A549 (cell line): ENCODE measurements at regions not wholly inside any gene's neighbourhood (a gene's known extent, or its start where the extent isn't known, plus 50 kb on each side); places are given as distances from the start of the nearest gene placed in this dataset.

Experiments used
- ATAC-seq, 2 experiments: fragments of 200-7000 bp in 1 of 2; fragments of >200 bp in 1 of 2; cut with Nextera tagmentation in 1 of 2; cut with Tn5 transposase in 1 of 2; 3 replicates each; pipeline versions ENCODE4 v1.8.0 to v1.9.1; 2018 to 2020; ENCODE audit warnings: mild to moderate bottlenecking in 1 of 2, moderate library complexity in 1 of 2
- CTCF ChIA-PET: fragments of 300-600 bp; sonication (Branson Sonifier 250); formaldehyde crosslinking; extraction: SDS; loops from one replicate; lab custom pipeline; 2021; ENCODE audit warnings: antibody characterized with exemption, inconsistent platforms; lab: Yijun Ruan, JAX
- POLR2A ChIA-PET: fragments of 350-600 bp; formaldehyde crosslinking; extraction: SDS; loops from one replicate; lab custom pipeline; 2021; ENCODE audit warnings: antibody characterized with exemption, inconsistent platforms; lab: Yijun Ruan, JAX
- DNase-seq, 2 experiments: peaks; one replicate each; pipeline versions ENCODE4 v3.0.0 to v3.0.0-alpha.2; 2011 to 2016; ENCODE audit warnings: low read depth in 1 of 2, low spot score in 1 of 2
- FAIRE-seq: peaks from 2 replicates; lab custom pipeline; 2011; peaks lifted over from hg19 to GRCh38; lab: Jason Lieb, UNC
- H3K27ac ChIP-seq, 2 experiments: fragments of >200 bp; sonication (Bioruptor Twin); formaldehyde crosslinking; 3 replicates each; pipeline ENCODE4 v1.5.1; 2016 to 2017
- H3K4me1 ChIP-seq: fragments of >200 bp; sonication (Bioruptor Twin); formaldehyde crosslinking; 3 replicates; pipeline ENCODE4 v1.6.1; 2016
- H3K4me2 ChIP-seq: fragments of >200 bp; sonication (Bioruptor Twin); formaldehyde crosslinking; 3 replicates; pipeline ENCODE4 v1.6.1; 2016
- H3K4me3 ChIP-seq: fragments of >200 bp; sonication (Bioruptor Twin); formaldehyde crosslinking; 3 replicates; pipeline ENCODE4 v1.5.1; 2016
- H3K9me3 ChIP-seq: fragments of >200 bp; sonication (Bioruptor Twin); formaldehyde crosslinking; 3 replicates; pipeline ENCODE4 v1.6.1; 2016
- CBX2 ChIP-seq: fragments of 200-600 bp; sonication (generic); IDR thresholded peaks from 2 replicates; pipeline ENCODE4 v1.6.1; 2016; ENCODE audit warnings: low read depth, mild to moderate bottlenecking, borderline replicate concordance
- CBX8 ChIP-seq: fragments of 200-600 bp; sonication (generic); IDR thresholded peaks from 2 replicates; pipeline ENCODE4 v1.6.1; 2016
- EHF ChIP-seq: fragments of 250-450 bp; sonication (Bioruptor Pico); IDR thresholded peaks from 2 replicates; pipeline ENCODE4 v1.5.0; 2020; ENCODE audit warnings: mild to moderate bottlenecking
- EP300 ChIP-seq, 2 experiments: fragments of >200 bp; sonication (Bioruptor Twin); formaldehyde crosslinking; IDR thresholded peaks; 2 replicates in 1 of 2; 3 replicates in 1 of 2; pipeline ENCODE4 v1.6.1; 2016 to 2017
- FOSL2 ChIP-seq, 2 experiments: fragments of 450-650 bp in 1 of 2; fragments of >200 bp in 1 of 2; sonication (Bioruptor Twin) in 1 of 2; formaldehyde crosslinking; IDR thresholded peaks; 2 replicates each; pipeline versions ENCODE4 v1.5.0 to v1.6.1; 2016 to 2020; ENCODE audit warnings: mild to moderate bottlenecking in 1 of 2, moderate library complexity in 1 of 2
- GATA3 ChIP-seq: IDR thresholded peaks from 2 replicates; pipeline ENCODE4 v1.6.1; 2012; ENCODE audit warnings: borderline replicate concordance
- JUN ChIP-seq, 2 experiments: fragments of >200 bp; sonication (Bioruptor Twin); formaldehyde crosslinking; IDR thresholded peaks; 2 replicates in 1 of 2; 3 replicates in 1 of 2; pipeline ENCODE4 v1.6.1; 2016 to 2017
- JUNB ChIP-seq: fragments of >200 bp; sonication (Bioruptor Twin); formaldehyde crosslinking; IDR thresholded peaks from 2 replicates; pipeline ENCODE4 v1.6.1; 2016
- MAFK ChIP-seq: fragments of 450-650 bp; IDR thresholded peaks from 2 replicates; pipeline ENCODE4 v1.6.1; 2014; ENCODE audit not compliant: partially characterized antibody
- MAZ ChIP-seq: fragments of 150-350 bp; IDR thresholded peaks from 2 replicates; pipeline ENCODE4 v1.6.1; 2014; ENCODE audit warnings: antibody characterized with exemption, low read depth, low read length, borderline replicate concordance
- NFE2L2 ChIP-seq: fragments of 150-350 bp; conservative IDR thresholded peaks from 2 replicates; pipeline ENCODE4 v1.6.1; 2014; ENCODE audit warnings: low read length
- POLR2AphosphoS2 ChIP-seq: conservative IDR thresholded peaks from 2 replicates; pipeline ENCODE4 v1.6.1; 2012; ENCODE audit warnings: low read length, improper control_type of control experiment, inconsistent platforms
- RCOR1 ChIP-seq: fragments of 150-350 bp; IDR thresholded peaks from 2 replicates; pipeline ENCODE4 v1.6.1; 2014; ENCODE audit warnings: antibody characterized with exemption, low read length, low read depth
- RFX5 ChIP-seq: fragments of 450-650 bp; IDR thresholded peaks from 2 replicates; pipeline ENCODE4 v1.7.1; 2014; ENCODE audit warnings: antibody characterized with exemption, mild to moderate bottlenecking, moderate library complexity
- SMC3 ChIP-seq: fragments of >200 bp; sonication (Bioruptor Twin); formaldehyde crosslinking; IDR thresholded peaks from 3 replicates; pipeline ENCODE4 v1.6.1; 2018; ENCODE audit warnings: inconsistent platforms
- TP53 ChIP-seq: fragments of 250-450 bp; sonication (Bioruptor Pico); IDR thresholded peaks from 2 replicates; pipeline ENCODE4 v1.5.0; 2021; ENCODE audit warnings: mild to moderate bottlenecking, moderate library complexity
- WGBS: methylation state at CpG from one replicate; pipeline ENCODE4 v1.1.6; 2017; ENCODE audit errors: missing lambda C conversion rate; 5-methylcytosine and 5-hydroxymethylcytosine counted together
- TF ChIP-seq, protein P1 (sequence below): fragments of >200 bp; sonication (Bioruptor Twin); formaldehyde crosslinking; IDR thresholded peaks from 2 replicates; pipeline ENCODE4 v1.6.1; 2016
- TF ChIP-seq, protein P2 (sequence below): fragments of 250-450 bp; sonication (Bioruptor Pico); IDR thresholded peaks from 2 replicates; pipeline ENCODE4 v1.5.0; 2021; ENCODE audit warnings: mild to moderate bottlenecking, moderate library complexity, borderline replicate concordance
- TF ChIP-seq, protein P3 (sequence below): fragments of >200 bp; sonication (Bioruptor Twin); formaldehyde crosslinking; IDR thresholded peaks from 3 replicates; pipeline ENCODE4 v1.5.1; 2016
- TF ChIP-seq, protein P4 (sequence below): IDR thresholded peaks from 2 replicates; pipeline ENCODE4 v1.6.1; 2012; ENCODE audit warnings: low read depth, borderline replicate concordance
- TF ChIP-seq, protein P5 (sequence below): fragments of 200-600 bp; sonication (generic); IDR thresholded peaks from 2 replicates; pipeline ENCODE4 v1.6.1; 2016; ENCODE audit warnings: antibody characterized with exemption, mild to moderate bottlenecking, moderate library complexity
- TF ChIP-seq, protein P6 (sequence below): fragments of >200 bp; sonication (Bioruptor Twin); formaldehyde crosslinking; IDR thresholded peaks from 3 replicates; pipeline ENCODE4 v1.6.1; 2016

DNA sequence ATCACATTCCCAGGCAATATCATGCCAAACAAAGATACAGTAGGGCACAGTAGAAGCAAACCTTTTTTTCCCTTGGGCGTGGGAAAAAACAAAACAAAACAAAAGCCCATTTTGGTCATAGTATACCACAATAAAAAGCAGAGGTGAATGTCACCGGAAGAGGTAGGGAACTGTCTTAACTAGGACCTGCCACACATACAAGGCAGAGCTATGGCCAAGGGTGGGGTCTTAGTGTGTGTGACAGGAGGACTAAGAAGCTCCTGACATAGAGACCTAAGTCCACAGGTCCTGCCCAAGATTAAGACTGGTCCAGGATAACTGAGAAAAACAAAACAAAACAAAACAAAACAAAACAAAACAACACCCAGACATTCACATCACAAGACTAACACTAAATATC, 441.2 kb upstream of the DSEL start:
- ChIA-PET POLR2A (no interaction called here), CTCF (no interaction called here)
- H3K4me1 ChIP-seq = no peaks in the 10 kb centered on the region
- no peak overlapping the region for H3K4me3 ChIP-seq
- WGBS = 45% methylated on average over 2 of the region's 2 CpGs
- no peak overlapping the region for H3K4me2 ChIP-seq
- TF ChIP-seq, protein P1, sequence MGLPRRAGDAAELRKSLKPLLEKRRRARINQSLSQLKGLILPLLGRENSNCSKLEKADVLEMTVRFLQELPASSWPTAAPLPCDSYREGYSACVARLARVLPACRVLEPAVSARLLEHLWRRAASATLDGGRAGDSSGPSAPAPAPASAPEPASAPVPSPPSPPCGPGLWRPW = no peak
- TF ChIP-seq, protein P2, sequence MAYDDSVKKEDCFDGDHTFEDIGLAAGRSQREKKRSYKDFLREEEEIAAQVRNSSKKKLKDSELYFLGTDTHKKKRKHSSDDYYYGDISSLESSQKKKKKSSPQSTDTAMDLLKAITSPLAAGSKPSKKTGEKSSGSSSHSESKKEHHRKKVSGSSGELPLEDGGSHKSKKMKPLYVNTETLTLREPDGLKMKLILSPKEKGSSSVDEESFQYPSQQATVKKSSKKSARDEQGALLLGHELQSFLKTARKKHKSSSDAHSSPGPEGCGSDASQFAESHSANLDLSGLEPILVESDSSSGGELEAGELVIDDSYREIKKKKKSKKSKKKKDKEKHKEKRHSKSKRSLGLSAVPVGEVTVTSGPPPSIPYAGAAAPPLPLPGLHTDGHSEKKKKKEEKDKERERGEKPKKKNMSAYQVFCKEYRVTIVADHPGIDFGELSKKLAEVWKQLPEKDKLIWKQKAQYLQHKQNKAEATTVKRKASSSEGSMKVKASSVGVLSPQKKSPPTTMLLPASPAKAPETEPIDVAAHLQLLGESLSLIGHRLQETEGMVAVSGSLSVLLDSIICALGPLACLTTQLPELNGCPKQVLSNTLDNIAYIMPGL (CRISPR knock-in tag) = no peak
- TF ChIP-seq, protein P3, sequence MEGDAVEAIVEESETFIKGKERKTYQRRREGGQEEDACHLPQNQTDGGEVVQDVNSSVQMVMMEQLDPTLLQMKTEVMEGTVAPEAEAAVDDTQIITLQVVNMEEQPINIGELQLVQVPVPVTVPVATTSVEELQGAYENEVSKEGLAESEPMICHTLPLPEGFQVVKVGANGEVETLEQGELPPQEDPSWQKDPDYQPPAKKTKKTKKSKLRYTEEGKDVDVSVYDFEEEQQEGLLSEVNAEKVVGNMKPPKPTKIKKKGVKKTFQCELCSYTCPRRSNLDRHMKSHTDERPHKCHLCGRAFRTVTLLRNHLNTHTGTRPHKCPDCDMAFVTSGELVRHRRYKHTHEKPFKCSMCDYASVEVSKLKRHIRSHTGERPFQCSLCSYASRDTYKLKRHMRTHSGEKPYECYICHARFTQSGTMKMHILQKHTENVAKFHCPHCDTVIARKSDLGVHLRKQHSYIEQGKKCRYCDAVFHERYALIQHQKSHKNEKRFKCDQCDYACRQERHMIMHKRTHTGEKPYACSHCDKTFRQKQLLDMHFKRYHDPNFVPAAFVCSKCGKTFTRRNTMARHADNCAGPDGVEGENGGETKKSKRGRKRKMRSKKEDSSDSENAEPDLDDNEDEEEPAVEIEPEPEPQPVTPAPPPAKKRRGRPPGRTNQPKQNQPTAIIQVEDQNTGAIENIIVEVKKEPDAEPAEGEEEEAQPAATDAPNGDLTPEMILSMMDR = no peak
- TF ChIP-seq JUNB (no peak), CBX8 (no peak), JUN (IDR thresholded peaks at IDR 0.05) (no peak), FOSL2 (IDR thresholded peaks at IDR 0.05) (no peak), FOSL2 (CRISPR knock-in tag; IDR thresholded peaks at IDR 0.05) (no peak), TP53 (no peak), EHF (CRISPR knock-in tag) (no peak)
- TF ChIP-seq, protein P4, sequence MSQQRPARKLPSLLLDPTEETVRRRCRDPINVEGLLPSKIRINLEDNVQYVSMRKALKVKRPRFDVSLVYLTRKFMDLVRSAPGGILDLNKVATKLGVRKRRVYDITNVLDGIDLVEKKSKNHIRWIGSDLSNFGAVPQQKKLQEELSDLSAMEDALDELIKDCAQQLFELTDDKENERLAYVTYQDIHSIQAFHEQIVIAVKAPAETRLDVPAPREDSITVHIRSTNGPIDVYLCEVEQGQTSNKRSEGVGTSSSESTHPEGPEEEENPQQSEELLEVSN = no peak
- TF ChIP-seq, protein P5, sequence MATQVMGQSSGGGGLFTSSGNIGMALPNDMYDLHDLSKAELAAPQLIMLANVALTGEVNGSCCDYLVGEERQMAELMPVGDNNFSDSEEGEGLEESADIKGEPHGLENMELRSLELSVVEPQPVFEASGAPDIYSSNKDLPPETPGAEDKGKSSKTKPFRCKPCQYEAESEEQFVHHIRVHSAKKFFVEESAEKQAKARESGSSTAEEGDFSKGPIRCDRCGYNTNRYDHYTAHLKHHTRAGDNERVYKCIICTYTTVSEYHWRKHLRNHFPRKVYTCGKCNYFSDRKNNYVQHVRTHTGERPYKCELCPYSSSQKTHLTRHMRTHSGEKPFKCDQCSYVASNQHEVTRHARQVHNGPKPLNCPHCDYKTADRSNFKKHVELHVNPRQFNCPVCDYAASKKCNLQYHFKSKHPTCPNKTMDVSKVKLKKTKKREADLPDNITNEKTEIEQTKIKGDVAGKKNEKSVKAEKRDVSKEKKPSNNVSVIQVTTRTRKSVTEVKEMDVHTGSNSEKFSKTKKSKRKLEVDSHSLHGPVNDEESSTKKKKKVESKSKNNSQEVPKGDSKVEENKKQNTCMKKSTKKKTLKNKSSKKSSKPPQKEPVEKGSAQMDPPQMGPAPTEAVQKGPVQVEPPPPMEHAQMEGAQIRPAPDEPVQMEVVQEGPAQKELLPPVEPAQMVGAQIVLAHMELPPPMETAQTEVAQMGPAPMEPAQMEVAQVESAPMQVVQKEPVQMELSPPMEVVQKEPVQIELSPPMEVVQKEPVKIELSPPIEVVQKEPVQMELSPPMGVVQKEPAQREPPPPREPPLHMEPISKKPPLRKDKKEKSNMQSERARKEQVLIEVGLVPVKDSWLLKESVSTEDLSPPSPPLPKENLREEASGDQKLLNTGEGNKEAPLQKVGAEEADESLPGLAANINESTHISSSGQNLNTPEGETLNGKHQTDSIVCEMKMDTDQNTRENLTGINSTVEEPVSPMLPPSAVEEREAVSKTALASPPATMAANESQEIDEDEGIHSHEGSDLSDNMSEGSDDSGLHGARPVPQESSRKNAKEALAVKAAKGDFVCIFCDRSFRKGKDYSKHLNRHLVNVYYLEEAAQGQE = no peak
- TF ChIP-seq, protein P6, sequence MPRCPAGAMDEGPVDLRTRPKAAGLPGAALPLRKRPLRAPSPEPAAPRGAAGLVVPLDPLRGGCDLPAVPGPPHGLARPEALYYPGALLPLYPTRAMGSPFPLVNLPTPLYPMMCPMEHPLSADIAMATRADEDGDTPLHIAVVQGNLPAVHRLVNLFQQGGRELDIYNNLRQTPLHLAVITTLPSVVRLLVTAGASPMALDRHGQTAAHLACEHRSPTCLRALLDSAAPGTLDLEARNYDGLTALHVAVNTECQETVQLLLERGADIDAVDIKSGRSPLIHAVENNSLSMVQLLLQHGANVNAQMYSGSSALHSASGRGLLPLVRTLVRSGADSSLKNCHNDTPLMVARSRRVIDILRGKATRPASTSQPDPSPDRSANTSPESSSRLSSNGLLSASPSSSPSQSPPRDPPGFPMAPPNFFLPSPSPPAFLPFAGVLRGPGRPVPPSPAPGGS = no peak
- FAIRE-seq = no peak
- no peak for DNase-seq
- no peak for ATAC-seq
- H3K27ac ChIP-seq = no peak overlapping the region
- no peaks in the 10 kb centered on the region for H3K9me3 ChIP-seq

DNA sequence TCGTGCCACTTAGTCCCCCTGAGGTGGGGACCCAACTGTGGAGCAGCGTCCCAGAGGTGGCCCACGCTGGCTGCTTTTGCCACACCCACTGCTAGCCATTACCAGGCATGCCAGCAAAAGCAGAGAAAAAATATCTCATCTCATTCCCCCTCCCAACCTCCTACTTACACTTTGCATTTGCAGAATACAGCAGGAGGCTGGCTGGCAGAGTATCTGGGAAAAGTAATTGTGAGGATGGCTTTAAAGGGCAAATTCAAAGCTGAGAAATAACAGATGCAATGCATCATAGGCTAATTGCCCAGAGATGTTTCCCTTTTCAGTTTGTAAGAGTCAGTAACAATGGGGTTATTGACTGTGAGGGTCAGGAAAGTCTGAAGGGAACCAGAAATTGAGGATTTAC, 438.1 kb upstream of the DSEL start:
- H3K4me2 ChIP-seq = no peak overlapping the region
- ATAC-seq (no peak), DNase-seq (no peak), FAIRE-seq (no peak)
- ChIA-PET POLR2A (no interaction called here), CTCF (no interaction called here)
- 0% methylated on average over 3 of the region's 3 CpGs for WGBS
- H3K4me1 ChIP-seq = no peaks in the 10 kb centered on the region
- no peak overlapping the region for H3K4me3 ChIP-seq
- no peaks in the 10 kb centered on the region for H3K9me3 ChIP-seq
- TF ChIP-seq, protein P1 = no peak
- TF ChIP-seq RFX5 (no peak), MAZ (no peak), EHF (CRISPR knock-in tag) (no peak), CBX2 (no peak), GATA3 (no peak), MAFK (no peak), RCOR1 (no peak), EP300 (IDR thresholded peaks at IDR 0.05) (no peak), POLR2AphosphoS2 (no peak), NFE2L2 (no peak), JUN (IDR thresholded peaks at IDR 0.05) (no peak), SMC3 (no peak)
- TF ChIP-seq, protein P6 = no peak
- H3K27ac ChIP-seq = no peak overlapping the region
